GM21390 (cell line): ENCODE measurements at regions not wholly inside any gene's neighbourhood (a gene's known extent, or its start where the extent isn't known, plus 50 kb on each side); places are given as distances from the start of the nearest gene placed in this dataset.
"Not testable (repeated sequence)": the region's sequence is repeated elsewhere in the genome, so short reads cannot be mapped to it uniquely, and the experiment has no call there.

Experiments
- ATAC-seq: cut with Tn5 transposase; IDR thresholded peaks from one replicate; pipeline ENCODE4 v1.9.1; 2021; ENCODE audit not compliant: unreplicated experiment

DNA sequence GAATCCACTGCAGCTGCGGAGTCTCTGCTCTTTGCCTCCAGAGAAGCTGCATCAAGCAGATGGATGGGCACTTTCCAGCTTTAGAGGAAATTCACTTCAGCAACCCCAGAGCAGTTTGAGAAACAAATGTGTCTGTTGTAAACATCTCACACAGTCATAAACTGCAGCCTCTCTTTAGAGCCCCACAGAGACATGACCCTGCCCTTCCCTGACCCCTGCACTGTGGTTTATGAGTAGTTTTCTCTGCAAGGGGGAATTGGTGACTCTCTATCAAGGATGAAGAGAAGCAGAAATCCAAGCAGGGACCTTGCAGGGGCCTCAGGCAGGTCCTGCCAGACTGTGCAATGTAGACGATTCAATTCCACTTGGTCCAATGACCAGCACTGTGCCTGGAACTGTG lies 160.2 kb downstream of the SH2D4B start:
- no peak for ATAC-seq

DNA sequence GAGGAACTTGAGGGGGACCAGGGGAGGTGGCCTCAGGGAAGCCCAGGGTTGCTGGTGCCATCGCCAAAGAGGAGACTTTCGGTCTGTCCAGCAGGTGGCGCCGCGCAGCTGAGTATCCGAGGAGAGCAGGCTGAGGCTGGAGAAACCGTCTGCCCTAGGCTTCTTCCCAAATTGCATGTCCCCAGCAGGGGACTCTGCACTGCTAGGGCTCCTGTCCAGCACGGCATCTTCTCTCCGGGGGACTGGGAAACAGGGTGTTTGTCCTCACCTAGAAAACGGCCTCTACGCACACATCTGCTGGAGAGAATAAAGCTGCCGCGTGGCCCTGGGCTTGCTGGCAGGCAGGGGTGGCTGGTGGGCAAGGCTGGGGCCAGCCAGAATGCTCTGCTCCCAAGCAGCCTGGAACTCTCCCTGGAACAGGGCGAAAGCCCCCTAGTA lies 161.9 kb downstream of the SH2D4B start:
- peak; percentile 93 for ATAC-seq

DNA sequence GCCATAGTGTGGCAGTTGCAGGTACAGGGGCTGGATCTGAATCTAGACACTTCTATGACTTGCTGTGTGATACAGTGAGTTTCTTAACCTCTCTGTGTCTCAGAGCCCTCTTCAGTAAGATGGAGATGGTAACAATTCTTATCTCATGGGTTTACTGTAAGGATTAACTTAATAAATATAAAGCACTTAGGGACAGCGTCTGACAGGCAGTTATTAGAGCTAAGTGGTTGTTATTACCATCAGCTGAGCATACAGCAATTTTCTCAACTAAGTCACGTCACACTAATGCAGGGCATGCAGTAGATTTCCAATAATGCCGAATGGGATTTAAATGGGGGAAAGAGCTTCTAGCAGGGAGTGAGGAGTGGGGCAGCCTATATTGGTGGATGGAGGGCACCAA lies 162.6 kb downstream of the SH2D4B start:
- no peak for ATAC-seq

DNA sequence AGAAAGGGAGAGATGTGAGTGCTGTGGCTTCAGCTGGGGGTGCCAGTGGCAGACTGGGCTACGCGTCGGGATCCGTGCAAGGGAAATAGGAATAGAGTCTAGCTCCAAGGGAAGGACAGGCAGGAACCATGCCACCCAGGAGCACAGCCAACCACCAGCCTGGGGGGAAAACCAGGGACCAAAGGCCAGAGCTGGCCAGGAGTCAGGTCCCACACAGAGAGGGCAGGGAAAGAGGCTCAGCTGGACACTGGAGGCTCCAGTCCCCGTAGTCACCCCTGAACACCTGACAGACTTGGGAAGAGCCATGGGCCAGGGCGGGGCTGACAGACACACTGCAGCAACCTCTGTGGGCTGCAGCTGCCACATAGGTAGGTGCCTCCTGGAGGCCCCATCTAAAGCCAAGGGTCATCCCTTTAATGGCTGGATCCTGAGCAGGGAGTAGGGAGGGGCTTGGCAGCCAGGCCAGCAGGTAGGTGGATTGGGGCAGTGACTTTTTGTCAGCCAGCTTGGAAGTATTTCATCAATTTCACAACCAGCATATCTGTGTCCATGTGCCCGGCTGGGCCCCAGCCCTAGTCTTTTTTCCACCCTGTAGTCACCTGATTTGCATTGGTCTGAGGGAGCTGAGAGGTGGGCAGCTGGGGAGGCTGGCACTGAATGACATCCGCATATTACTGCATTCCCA lies 163.2 kb downstream of the SH2D4B start:
- no peak for ATAC-seq

DNA sequence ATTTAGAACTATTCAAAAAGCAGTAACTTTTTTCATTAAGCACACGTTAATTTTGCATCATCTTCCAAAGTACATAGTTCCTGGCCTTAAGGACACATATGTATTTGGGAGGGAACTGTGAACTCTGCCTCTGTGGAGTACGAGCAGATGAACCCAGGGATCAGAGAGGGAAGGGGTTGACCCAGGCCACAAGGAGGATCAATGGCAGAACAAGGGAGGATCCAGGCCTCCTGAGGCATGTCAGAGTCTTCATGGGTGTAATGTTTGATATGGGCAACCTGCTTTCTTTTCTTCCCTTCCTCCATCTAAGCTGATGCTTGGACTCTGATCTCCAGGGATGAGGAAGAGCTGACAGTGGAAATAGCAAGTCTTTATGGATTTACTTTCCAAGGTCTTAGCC lies 164.0 kb downstream of the SH2D4B start:
- no peak for ATAC-seq

DNA sequence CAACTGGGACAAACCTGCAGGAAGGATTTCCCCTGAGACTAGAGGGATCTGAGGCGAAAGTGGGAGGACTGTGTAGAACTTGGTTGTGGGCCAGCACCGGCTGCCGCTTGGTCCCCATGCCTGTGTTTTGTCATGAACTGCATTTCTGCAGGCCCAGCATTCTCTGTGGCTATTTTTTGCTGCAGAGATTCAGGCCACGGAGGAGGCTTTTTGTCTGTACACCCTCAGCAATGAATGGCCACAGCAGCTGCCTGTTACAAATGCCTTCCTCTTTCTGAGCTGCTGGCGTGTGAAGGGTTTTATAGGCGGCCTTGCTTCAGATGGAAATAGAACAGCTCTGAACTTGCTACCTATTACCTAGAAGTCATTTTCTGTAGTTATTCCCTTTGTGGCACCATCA lies 164.4 kb downstream of the SH2D4B start:
- no peak for ATAC-seq

DNA sequence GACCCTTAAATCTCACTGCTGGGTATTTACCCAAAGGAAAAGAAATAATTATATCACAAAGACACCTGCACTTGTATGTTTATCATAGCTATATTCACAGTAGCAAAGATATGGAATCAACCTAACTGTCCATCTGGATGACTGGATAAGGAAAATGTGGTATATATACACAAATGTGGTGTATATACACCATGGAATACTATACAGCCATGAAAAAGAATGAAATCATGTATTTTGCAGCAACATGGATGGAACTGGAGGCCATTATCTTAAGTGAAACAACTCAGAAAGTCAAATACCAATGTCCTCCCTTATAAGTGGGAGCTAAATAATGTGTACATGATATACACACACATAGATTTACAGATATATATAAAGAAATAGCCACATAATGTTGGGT lies 168.2 kb downstream of the SH2D4B start:
- no peak for ATAC-seq

DNA sequence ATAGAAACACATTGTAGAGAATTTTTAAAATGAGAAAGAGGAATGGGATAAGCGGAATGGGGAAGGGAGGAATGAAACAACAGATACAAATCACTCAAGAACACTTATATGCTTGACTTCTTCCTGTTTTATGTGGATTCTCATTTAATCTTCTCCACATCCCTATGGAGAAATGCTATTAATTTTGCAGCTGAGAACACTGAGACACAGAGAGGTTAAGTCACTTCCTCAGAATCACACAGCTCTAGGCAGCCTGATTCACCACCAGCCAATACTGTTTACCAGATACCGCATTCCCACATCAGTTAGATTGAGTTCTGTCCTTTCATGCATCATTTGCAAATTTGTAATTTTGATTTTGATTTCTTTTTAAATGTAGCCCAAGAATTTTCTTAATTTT lies 170.5 kb downstream of the SH2D4B start:
- no peak for ATAC-seq

DNA sequence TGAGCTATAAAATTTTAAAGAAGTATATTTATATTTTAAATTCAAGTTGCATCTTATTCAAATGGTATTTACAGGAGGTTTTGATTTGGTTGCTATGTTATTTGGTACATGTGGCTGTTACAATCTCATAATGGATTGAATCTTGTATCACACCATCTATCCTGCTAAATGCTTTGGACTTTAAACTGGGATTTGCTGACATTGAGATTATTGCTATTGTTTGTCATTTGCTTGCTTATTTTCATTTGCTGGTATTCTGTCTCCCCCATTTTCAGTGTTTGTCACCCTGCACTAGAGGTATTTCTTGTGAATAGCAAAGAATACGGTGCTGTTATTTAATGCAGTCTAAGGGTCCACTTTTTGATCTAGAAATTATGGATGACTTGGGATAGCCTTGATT lies 171.1 kb downstream of the SH2D4B start:
- no peak for ATAC-seq

DNA sequence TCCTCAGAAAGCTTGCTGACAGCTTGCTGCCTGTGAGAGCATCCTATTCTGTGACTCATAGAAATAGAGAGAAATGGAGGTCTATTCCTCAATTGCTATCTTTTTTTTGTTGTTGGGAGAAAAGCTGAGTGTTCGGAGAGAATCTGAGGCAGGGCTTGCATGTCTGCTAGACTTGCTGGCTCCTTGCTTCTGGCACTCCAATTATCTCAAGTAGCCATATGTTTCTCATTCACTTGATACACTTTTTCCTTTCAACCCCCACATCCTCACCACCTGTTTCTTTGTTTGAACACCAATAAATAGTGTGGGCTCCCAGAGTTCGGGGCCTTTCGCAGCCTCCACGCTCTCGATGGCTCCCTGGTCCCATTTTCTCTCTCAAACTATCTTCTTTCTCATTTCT lies 172.2 kb downstream of the SH2D4B start:
- ATAC-seq = no peak

DNA sequence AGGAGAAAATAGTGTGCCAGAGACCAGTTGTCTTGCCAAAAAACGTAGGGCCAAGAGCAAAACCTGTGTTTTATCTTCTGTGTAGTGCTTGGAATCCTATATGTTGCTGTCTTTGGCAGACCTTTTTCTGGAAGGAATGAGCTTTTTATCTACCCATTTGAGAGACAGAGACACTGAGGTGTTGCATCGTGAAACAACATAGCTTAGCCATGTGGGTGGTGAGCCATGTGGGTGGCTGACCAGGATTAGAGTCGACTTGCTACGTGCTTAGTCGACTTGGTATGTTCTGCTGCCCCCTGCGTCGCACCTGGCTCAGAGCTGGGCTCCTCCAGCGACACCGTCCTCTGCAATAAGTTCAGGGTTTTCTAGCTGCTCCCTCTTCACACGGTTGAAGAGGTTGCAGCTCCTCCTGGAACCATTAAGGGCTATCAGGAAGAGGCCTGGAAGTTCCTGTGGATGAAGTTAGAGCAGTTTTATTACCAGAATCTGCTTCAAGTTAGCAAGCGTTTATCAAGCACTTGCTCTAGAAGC lies 175.8 kb downstream of the SH2D4B start:
- ATAC-seq = no peak

DNA sequence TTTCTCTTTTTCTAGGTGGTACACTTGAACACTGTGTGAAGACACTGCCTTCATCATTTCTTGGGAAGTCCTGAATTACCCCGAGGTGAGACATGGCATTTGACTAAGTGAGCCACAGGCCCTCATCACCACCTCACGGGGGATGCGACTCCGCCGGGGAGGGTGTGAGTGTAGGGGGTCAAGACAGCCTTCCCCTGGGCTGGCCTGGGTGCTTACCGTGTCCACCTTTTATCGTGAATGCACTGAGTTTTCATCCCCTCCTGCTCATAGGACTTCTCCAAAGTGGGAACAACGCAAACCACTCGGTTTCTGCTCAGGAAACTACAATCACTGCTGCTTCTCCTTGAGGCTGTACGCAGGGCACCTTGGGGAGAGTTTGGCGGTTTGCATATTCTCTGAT lies 176.9 kb downstream of the SH2D4B start:
- no peak for ATAC-seq

DNA sequence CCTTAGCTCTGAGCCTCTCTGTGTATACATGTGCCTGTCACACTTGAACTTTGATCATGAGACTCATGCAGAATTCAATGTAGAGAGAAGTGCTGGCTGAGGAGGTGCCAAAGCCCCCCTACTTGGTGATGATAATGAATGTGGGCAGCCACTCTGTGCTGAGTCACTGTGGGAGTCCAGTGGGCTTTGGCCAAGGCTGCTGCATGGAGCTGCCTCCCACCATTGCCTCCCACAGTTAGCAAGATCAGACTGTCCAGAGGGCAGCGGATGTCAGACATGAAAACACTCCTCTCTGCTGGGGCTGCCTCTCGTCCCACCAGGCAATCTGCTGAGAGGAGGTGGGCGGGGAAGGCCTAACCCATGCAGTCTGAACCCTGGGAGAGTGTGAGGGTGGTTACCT lies 180.3 kb downstream of the SH2D4B start:
- no peak for ATAC-seq

DNA sequence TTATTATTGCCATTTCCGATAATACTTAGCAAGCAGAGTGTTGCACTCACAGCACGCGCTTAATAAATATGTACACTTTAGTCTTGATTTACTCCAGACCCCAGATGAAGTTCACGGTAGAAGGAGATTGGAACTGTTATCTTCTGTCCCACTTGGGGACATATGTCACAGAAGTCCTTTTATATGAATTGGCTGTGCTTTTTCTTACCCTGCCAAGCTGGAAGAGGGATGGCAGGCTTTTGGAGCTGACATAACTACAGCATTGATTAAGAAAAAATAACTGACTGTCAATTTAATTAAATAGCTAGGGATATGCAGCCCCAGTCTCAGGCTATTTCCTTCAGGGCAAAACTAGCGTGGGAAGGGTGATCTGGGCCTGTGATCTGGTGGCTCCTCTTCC lies 182.2 kb downstream of the SH2D4B start:
- ATAC-seq = no peak

DNA sequence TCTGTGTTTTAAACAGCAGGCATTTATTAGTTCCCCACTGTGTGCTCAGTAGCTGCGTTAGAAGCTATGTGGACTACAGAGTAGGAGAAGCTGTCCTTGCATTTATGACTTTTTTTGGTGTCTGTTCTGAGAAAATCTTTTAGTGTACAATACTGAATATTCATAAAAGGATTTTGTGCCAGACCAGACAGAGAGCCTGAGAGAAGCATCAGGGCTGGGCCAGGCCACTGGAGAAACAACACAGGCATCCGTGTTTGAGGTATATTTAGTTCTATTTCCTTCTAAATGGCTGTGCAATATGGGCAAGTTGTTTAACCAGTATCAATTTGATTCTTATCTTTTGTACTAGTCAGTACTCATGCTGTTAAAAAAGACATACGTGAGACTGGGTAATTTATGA lies 182.8 kb downstream of the SH2D4B start:
- no peak for ATAC-seq

DNA sequence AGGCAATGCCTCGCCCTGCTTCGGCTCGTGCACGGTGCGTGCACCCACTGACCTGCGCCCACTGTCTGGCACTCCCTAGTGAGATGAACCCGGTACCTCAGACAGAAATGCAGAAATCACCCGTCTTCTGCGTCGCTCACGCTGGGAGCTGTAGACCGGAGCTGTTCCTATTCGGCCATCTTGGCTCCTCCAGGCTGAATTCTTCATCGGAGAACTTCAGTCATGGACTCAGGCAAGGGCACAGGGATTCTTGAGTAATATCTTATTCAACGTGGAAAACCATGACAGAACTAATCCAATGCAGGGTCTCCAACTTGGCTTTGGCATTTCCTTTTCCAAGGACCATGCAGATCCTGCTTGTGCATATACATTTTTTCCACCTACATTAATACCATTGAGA lies 190.7 kb downstream of the SH2D4B start:
- ATAC-seq = not testable (repeated sequence)

DNA sequence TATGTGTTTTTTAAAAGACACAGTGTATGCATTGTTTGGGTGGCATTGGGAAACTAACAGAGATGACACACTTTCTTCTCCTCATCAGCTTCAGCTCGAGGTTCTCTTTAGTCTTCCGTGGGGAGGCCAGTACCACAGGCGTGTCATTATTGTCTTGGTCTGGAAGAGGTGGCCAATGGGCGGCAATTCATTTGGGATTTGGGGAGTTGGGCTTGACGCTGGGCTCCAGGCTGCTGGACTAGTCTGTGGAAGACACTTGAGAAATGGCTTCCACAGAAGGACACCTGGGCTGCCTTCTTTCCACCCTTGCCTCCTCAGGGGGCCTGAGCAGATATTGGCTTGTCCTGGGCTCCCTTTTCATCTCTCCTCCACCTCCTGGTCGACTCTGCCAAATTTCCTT lies 192.2 kb downstream of the SH2D4B start:
- ATAC-seq = no peak

DNA sequence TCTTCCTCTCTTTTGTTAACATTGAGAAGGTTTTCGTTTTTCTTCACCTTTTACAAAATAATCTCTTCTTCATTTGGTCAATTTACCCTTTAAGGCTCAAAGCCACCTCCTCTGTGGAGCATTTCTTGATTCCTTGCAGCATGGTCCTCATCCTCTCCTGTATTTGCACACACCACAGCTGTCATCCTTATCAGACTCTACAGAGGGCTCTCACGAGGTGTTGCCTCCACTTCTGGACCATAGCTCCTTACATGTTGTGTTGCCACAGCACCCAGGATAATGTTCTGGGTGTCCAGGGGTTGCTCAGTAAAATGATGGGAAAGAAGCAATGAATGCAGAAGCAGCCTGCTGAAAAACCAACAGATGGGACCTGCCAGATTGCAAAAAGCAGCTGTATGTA lies 192.8 kb downstream of the SH2D4B start:
- ATAC-seq = no peak

DNA sequence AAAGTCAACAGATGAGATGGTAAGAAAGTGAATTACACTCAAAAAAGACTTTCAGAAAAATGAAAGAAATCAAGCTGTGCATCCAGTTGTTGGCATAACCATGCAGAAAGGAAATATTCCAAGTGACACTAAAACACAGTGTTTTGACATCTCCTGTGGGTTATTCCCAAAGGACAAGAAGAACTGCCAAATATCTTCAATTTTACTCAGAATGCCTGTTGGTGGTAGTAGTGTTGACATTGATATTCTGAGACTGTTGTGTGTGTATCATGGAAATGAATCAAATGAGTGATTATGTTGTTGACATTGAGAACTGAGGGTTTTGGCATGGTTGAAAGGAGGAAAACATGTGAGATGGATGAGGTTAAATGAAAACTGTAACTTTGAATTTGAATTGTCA lies 196.9 kb downstream of the SH2D4B start:
- ATAC-seq = no peak

DNA sequence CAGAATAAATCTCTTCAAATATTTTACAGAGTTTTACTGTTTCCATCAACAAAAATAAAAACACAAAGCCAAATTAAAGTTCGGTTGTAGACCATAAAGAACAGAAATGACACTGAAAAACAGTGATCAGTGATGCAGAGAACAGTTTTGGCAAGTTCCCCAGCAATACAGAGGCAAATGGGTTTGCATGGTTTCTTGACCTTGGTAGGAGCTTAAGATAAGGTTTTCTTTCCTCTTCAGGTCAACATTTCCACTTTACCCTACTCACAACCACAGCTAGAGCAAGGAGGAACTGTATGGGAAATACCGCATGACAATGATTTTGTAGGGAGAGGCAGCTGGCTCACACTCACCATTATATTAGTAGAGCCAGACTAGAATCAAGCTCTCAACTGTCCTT lies 199.5 kb downstream of the SH2D4B start:
- ATAC-seq = no peak

DNA sequence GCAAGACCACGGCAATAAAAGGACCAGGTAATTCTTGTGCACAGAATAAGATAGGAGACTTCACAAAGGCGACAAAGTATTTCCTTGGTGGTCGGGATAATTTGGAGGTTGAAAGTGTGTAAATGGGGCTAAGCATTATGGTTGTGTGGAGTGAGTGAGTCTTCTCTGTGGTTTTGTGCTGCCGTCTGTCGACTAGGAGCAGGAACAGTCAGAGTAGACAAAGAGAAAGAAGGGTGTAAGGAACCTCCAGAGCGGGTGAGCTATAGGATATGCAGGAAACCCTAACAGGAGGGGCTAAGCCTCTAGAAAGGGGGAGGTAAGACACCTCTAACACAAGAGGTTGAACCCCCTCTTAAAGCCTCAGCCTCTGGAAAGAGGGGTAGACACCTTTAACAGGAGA lies 201.6 kb downstream of the SH2D4B start:
- no peak for ATAC-seq

DNA sequence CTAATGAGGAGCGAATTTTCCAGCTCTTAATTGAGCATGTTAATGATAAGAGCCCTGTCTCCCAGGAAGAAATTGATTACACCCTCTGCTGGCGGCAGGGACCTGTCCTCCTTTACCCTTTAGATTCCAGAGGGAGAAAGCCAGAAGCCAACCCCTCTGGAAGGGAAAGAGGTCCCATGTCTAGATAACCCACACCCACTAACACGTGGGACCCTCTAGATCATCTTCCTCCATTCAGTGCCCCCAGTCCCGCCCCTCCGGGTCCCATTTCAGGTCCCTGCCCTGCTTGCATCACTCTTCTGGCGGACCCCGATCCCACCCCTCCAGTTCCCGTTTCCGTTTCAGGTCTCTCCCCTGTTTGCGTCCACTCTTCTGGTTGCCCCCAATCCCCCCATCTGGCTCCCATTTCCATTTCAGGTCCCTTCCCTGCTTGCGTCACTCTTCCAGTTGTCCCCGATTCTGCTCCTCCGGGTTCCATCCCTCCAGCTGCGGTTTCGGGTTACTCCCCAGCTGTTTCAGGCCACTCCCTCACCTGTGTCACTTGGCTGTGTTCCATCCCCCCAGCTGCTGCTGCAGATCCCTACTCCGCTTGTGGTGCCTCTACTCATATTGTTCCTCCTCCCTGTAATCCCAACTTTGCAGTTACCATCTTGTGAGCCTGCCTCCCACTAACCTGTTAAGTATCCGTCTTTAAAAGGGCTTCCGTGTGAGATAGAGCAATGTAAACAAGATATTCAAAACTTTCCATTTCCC lies 202.4 kb downstream of the SH2D4B start:
- no peak for ATAC-seq

DNA sequence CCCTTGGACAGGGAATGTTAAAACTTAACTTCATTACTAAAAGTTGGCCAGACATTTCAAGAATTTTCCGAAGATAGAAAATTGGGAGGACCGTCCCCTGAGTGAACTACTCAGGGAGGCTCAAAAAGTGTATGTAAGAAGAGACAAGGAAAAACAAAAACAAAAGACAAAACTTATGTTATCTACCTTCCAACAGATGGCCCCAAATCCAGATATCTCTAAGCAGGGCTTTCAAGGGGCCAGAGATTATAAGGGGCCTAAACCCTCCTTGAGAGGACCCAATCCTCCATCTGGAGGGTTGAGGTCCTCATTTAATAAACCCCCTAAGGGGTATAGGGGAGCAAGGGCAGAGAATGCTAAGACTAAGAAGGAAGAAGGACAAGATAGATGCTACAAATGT lies 203.6 kb downstream of the SH2D4B start:
- ATAC-seq = no peak
